RWPE1 (cell line): ENCODE measurements at regions not wholly inside any gene's neighbourhood (a gene's known extent, or its start where the extent isn't known, plus 50 kb on each side); places are given as distances from the start of the nearest gene placed in this dataset.
"Not testable (repeated sequence)": the region's sequence is repeated elsewhere in the genome, so short reads cannot be mapped to it uniquely, and the experiment has no call there.

Experiments used
- CTCF ChIA-PET: fragments of 350-600 bp; sonication (Branson Sonifier 250); formaldehyde crosslinking; extraction: SDS; loops from one replicate; lab custom pipeline; 2021; lab: Yijun Ruan, JAX
- POLR2A ChIA-PET: fragments of 400-600 bp; formaldehyde crosslinking; extraction: SDS; loops from one replicate; lab custom pipeline; 2020; ENCODE audit warnings: antibody characterized with exemption; ENCODE audit not compliant: low non-redundant PET; lab: Yijun Ruan, JAX
- DNase-seq: peaks from one replicate; pipeline ENCODE4 v3.0.0; 2012; ENCODE audit warnings: low spot score
- H3K27ac ChIP-seq: fragments of 450-650 bp; 2 replicates; pipeline ENCODE4 v1.5.1; 2017
- CTCF ChIP-seq: fragments of 450-650 bp; conservative IDR thresholded peaks from 2 replicates; pipeline ENCODE4 v1.5.1; 2017; ENCODE audit warnings: low read depth, mild to moderate bottlenecking

- TF ChIP-seq CTCF: no peak
- ChIA-PET CTCF (interaction anchor here (0.7 kb wide), 1 partner anchor 89 kb away, joined by 4 read pairs; no protein-coding TSS in a partner anchor), POLR2A (no interaction called here)
- no peak overlapping the region for H3K27ac ChIP-seq
- no peak for DNase-seq
These were observed 243.0 kb downstream of the MYCN start for GRCh38 chr2:16183345-16183744.

GRCh38 chr2:16182841-16183240 lies 242.5 kb downstream of the MYCN start:
- ChIA-PET CTCF (interaction anchor here (0.7 kb wide), 1 partner anchor 11 kb away, joined by 7 read pairs; no protein-coding TSS in a partner anchor), POLR2A (no interaction called here)
- no peak for DNase-seq
- H3K27ac ChIP-seq: no peak overlapping the region
- TF ChIP-seq CTCF: no peak

- H3K27ac ChIP-seq, DNase-seq, POLR2A ChIA-PET: not testable (repeated sequence)
- CTCF ChIA-PET: interaction anchor here (0.7 to 0.9 kb wide), 2 partner anchors 11 to 28 kb away, joined by 4 to 7 read pairs; no protein-coding TSS in a partner anchor
These were observed 242.0 kb downstream of the MYCN start for GRCh38 chr2:16182311-16182815.

- CTCF ChIA-PET: interaction anchor here (0.9 kb wide), 1 partner anchor 29 kb away, joined by 4 read pairs; no protein-coding TSS in a partner anchor
- DNase-seq: no peak
These were observed 241.4 kb downstream of the MYCN start for GRCh38 chr2:16181741-16182090.

GRCh38 chr2:16181062-16181740 lies 240.9 kb downstream of the MYCN start:
- CTCF ChIA-PET: no interaction called here
- no peak overlapping the region for H3K27ac ChIP-seq
- DNase-seq: no peak
- POLR2A ChIA-PET: no interaction called here
- no peak for TF ChIP-seq CTCF

More at GRCh38 chr2:16181741-16182090, 241.4 kb downstream of the MYCN start:
- H3K27ac ChIP-seq: no peak overlapping the region
- TF ChIP-seq CTCF: no peak
- POLR2A ChIA-PET: no interaction called here

GRCh38 chr2:16180631-16181030 lies 240.3 kb downstream of the MYCN start:
- H3K27ac ChIP-seq: no peak overlapping the region
- POLR2A ChIA-PET: no interaction called here
- TF ChIP-seq CTCF: no peak
- CTCF ChIA-PET: no interaction called here
- no peak for DNase-seq
